Upper lobe of left lung (tissue), 4 donors: ENCODE measurements at regions not wholly inside any gene's neighbourhood (a gene's known extent, or its start where the extent isn't known, plus 50 kb on each side); places are given as distances from the start of the nearest gene placed in this dataset.

Experiments used
- CTCF ChIP-seq, 6 experiments: fragments of 450-650 bp in 4 of 6; fragments of 200-600 bp in 2 of 6; sonication (generic) in 2 of 6; IDR thresholded peaks; one replicate each; pipeline ENCODE4 v1.5.1; 2016 to 2019; ENCODE audit warnings: antibody characterized with exemption in 6 of 6
- EP300 ChIP-seq, 4 donors: sonication (generic); formaldehyde crosslinking; IDR thresholded peaks; one replicate each; pipeline ENCODE4 v1.5.1; 2017; ENCODE audit warnings: antibody characterized with exemption in 4 of 4, control low read depth in 2 of 4
- POLR2A ChIP-seq, 4 donors: fragments of 450-650 bp; IDR thresholded peaks; one replicate each; pipeline ENCODE4 v1.5.1; 2016 to 2017; ENCODE audit warnings: antibody characterized with exemption in 4 of 4, mild to moderate bottlenecking in 2 of 4
- POLR2AphosphoS5 ChIP-seq, 2 donors: sonication (generic); formaldehyde crosslinking; IDR thresholded peaks; one replicate each; pipeline ENCODE4 v1.5.1; 2017; ENCODE audit warnings: antibody characterized with exemption in 2 of 2

- TF ChIP-seq CTCF (IDR thresholded peaks at IDR 0.05) (no peak), POLR2A (IDR thresholded peaks at IDR 0.05) (no peak), EP300 (IDR thresholded peaks at IDR 0.05) (no peak), POLR2AphosphoS5 (IDR thresholded peaks at IDR 0.05) (no peak)
These were observed 309.2 kb upstream of the DDI1 start for GRCh38 chr11:103727262-103727661.
